H1 (cell line): ENCODE measurements at regions not wholly inside any gene's neighbourhood (a gene's known extent, or its start where the extent isn't known, plus 50 kb on each side); places are given as distances from the start of the nearest gene placed in this dataset.

Experiments
- CTCF ChIA-PET: fragments of 300-600 bp; sonication (Branson Sonifier 250); formaldehyde crosslinking; loops from one replicate; lab custom pipeline; 2021; ENCODE audit not compliant: partially characterized antibody; lab: Charles Lee
- POLR2A ChIA-PET: fragments of 300-600 bp; sonication (Branson Sonifier 250); formaldehyde crosslinking; loops from one replicate; lab custom pipeline; 2021; ENCODE audit warnings: inconsistent platforms; ENCODE audit not compliant: partially characterized antibody; lab: Charles Lee
- DNase-seq, 2 experiments: peaks; one replicate each; pipeline versions ENCODE4 v3.0.0 to v3.0.0-alpha.2; 2010 to 2022; ENCODE audit warnings: low spot score in 2 of 2, low read depth in 1 of 2, mixed read lengths in 1 of 2
- FAIRE-seq: peaks from 2 replicates; lab custom pipeline; 2011; peaks lifted over from hg19 to GRCh38; lab: Jason Lieb, UNC
- H2AFZ ChIP-seq: 2 replicates; pipeline ENCODE4 v1.8.1; 2012; ENCODE audit warnings: low read length, inconsistent platforms
- H2AK5ac ChIP-seq: 2 replicates; pipeline ENCODE4 v1.6.1; 2013; ENCODE audit warnings: low read depth, low read length
- H2BK120ac ChIP-seq: replicated peaks from 2 replicates; pipeline ENCODE3; 2013; ENCODE audit warnings: low read depth, low read length, inconsistent platforms
- H2BK12ac ChIP-seq: 2 replicates; pipeline ENCODE4 v1.6.1; 2013; ENCODE audit warnings: low read depth, low read length
- H2BK15ac ChIP-seq: 2 replicates; pipeline ENCODE4 v1.6.1; 2013; ENCODE audit warnings: low read length
- H2BK20ac ChIP-seq: 2 replicates; pipeline ENCODE4 v1.6.1; 2013; ENCODE audit warnings: low read length
- H2BK5ac ChIP-seq: 2 replicates; pipeline ENCODE4 v1.6.1; 2013; ENCODE audit warnings: low read depth, low read length
- H3K14ac ChIP-seq: 2 replicates; pipeline ENCODE4 v1.6.1; 2013; ENCODE audit warnings: inconsistent platforms; ENCODE audit not compliant: insufficient read length
- H3K18ac ChIP-seq: 2 replicates; pipeline ENCODE4 v1.6.1; 2013; ENCODE audit warnings: low read length; ENCODE audit errors: extremely low read depth
- H3K23ac ChIP-seq: 2 replicates; pipeline ENCODE4 v1.6.1; 2013; ENCODE audit warnings: inconsistent platforms; ENCODE audit not compliant: insufficient read length
- H3K23me2 ChIP-seq: 2 replicates; pipeline ENCODE4 v1.6.1; 2013; ENCODE audit warnings: low read depth, low read length
- H3K27ac ChIP-seq: 2 replicates; pipeline ENCODE4 v1.6.1; 2011; ENCODE audit warnings: low read depth, low read length, inconsistent platforms
- H3K27me3 ChIP-seq, 4 experiments: replicated peaks in 1 of 4; 1 replicate in 1 of 4; 2 replicates in 3 of 4; pipeline versions ENCODE4 v1.6.1 to v1.8.1; 2011 to 2013; ENCODE audit warnings: low read length in 3 of 4, mild to moderate bottlenecking in 3 of 4, inconsistent platforms in 2 of 4, mixed read lengths in 2 of 4, moderate library complexity in 1 of 4; ENCODE audit not compliant: control insufficient read depth in 3 of 4, insufficient read depth in 3 of 4; ENCODE audit errors: extremely low read depth in 1 of 4
- H3K36me3 ChIP-seq, 4 experiments: 2 replicates each; pipeline versions ENCODE4 v1.6.1 to v1.8.1; 2011 to 2013; ENCODE audit warnings: mild to moderate bottlenecking in 4 of 4, low read length in 3 of 4, moderate library complexity in 2 of 4, control low read depth in 1 of 4, inconsistent platforms in 1 of 4; ENCODE audit not compliant: insufficient read depth in 4 of 4, control insufficient read depth in 2 of 4
- H3K4ac ChIP-seq: replicated peaks from 2 replicates; pipeline ENCODE3; 2013; ENCODE audit warnings: low read length, low read depth, mixed read lengths, inconsistent platforms; ENCODE audit not compliant: insufficient read length
- H3K4me1 ChIP-seq, 4 experiments: replicated peaks in 1 of 4; 1 replicate in 1 of 4; 2 replicates in 3 of 4; pipeline versions ENCODE4 v1.6.1 to v1.8.1; 2011 to 2013; ENCODE audit warnings: low read length in 3 of 4, inconsistent platforms in 2 of 4, mixed read lengths in 1 of 4; ENCODE audit not compliant: insufficient read depth in 4 of 4, control insufficient read depth in 3 of 4
- H3K4me2 ChIP-seq, 2 experiments: 2 replicates each; pipeline versions ENCODE4 v1.6.1 to v1.8.1; 2011 to 2013; ENCODE audit warnings: low read depth in 2 of 2, low read length in 2 of 2, control low read depth in 1 of 2, inconsistent platforms in 1 of 2, mild to moderate bottlenecking in 1 of 2; ENCODE audit not compliant: insufficient read depth in 1 of 2
- H3K4me3 ChIP-seq, 4 experiments: fragments of 200-600, 300-600 bp in 1 of 4; sonication (generic), shearing (Covaris generic), sonication (Bioruptor Twin) in 1 of 4; 2 replicates each; pipeline versions ENCODE4 v1.5.1 to v1.8.1; 2011 to 2016; ENCODE audit warnings: low read length in 4 of 4, low read depth in 3 of 4, control low read depth in 2 of 4, inconsistent platforms in 2 of 4, mild to moderate bottlenecking in 2 of 4, mixed read lengths in 1 of 4, moderate library complexity in 1 of 4; ENCODE audit not compliant: insufficient read depth in 2 of 4; ENCODE audit errors: extremely low read depth in 1 of 4
- H3K56ac ChIP-seq: replicated peaks from 2 replicates; pipeline ENCODE3; 2013; ENCODE audit warnings: low read depth, mild to moderate bottlenecking, mixed read lengths, low read length, inconsistent platforms; ENCODE audit not compliant: insufficient read length
- H3K79me1 ChIP-seq: 2 replicates; pipeline ENCODE4 v1.6.1; 2013; ENCODE audit warnings: low read depth, low read length, control low read depth
- H3K79me2 ChIP-seq, 2 experiments: 2 replicates each; pipeline versions ENCODE4 v1.6.1 to v1.8.1; 2012 to 2013; ENCODE audit warnings: low read length in 2 of 2, mild to moderate bottlenecking in 2 of 2, inconsistent platforms in 1 of 2; ENCODE audit not compliant: insufficient read depth in 2 of 2, control insufficient read depth in 1 of 2
- H3K9ac ChIP-seq, 4 experiments: replicated peaks in 1 of 4; 1 replicate in 1 of 4; 2 replicates in 3 of 4; pipeline versions ENCODE4 v1.6.1 to v1.8.1; 2011 to 2013; ENCODE audit warnings: low read depth in 3 of 4, low read length in 3 of 4, control low read depth in 2 of 4, mild to moderate bottlenecking in 2 of 4, moderate library complexity in 2 of 4, inconsistent platforms in 1 of 4; ENCODE audit errors: extremely low read depth in 1 of 4
- H3K9me3 ChIP-seq, 2 experiments: 2 replicates each; pipeline versions ENCODE4 v1.6.1 to v1.8.1; 2012 to 2013; ENCODE audit warnings: mild to moderate bottlenecking in 2 of 2, moderate library complexity in 2 of 2, control low read depth in 1 of 2, inconsistent platforms in 1 of 2, low read depth in 1 of 2, low read length in 1 of 2, mixed read lengths in 1 of 2; ENCODE audit not compliant: insufficient read depth in 2 of 2
- H4K20me1 ChIP-seq, 2 experiments: replicated peaks in 1 of 2; 2 replicates each; pipeline versions ENCODE3 to v1.8.1; 2011 to 2013; ENCODE audit warnings: inconsistent platforms in 2 of 2, low read length in 2 of 2, mild to moderate bottlenecking in 1 of 2; ENCODE audit not compliant: insufficient read depth in 2 of 2, control insufficient read depth in 1 of 2
- H4K5ac ChIP-seq: 2 replicates; pipeline ENCODE4 v1.6.1; 2013; ENCODE audit warnings: low read length, low read depth, mixed read lengths, inconsistent platforms; ENCODE audit not compliant: insufficient read length
- H4K8ac ChIP-seq: 2 replicates; pipeline ENCODE4 v1.8.0; 2013; ENCODE audit warnings: mild to moderate bottlenecking, moderate library complexity, low read length, inconsistent platforms; ENCODE audit not compliant: insufficient read depth; ENCODE audit errors: extremely low read depth
- H4K91ac ChIP-seq: replicated peaks from 2 replicates; pipeline ENCODE3; 2013; ENCODE audit warnings: low read length, mixed read lengths, inconsistent platforms; ENCODE audit not compliant: insufficient read length
- ASH2L ChIP-seq: fragments of 200-600, 300-600 bp; sonication (generic); IDR thresholded peaks from one replicate; pipeline ENCODE4 v1.7.1; 2017; ENCODE audit warnings: low read length
- BCL11A ChIP-seq, 2 experiments: IDR thresholded peaks; one replicate each; pipeline ENCODE4 v1.6.1; 2011; ENCODE audit warnings: low read depth in 2 of 2, low read length in 2 of 2, mild to moderate bottlenecking in 2 of 2
- EGR1 ChIP-seq: IDR thresholded peaks from 2 replicates; pipeline ENCODE4 v1.6.1; 2011; ENCODE audit warnings: low read depth, low read length, borderline replicate concordance
- EZH2 ChIP-seq: fragments of 200-600 bp; sonication (generic); IDR thresholded peaks from 2 replicates; pipeline ENCODE4 v1.7.1; 2012; ENCODE audit warnings: low read depth, mild to moderate bottlenecking, moderate library complexity, low read length, inconsistent platforms; ENCODE audit not compliant: severe bottlenecking
- JUN ChIP-seq: IDR thresholded peaks from 2 replicates; pipeline ENCODE4 v1.6.1; 2011; ENCODE audit warnings: low read depth, mild to moderate bottlenecking, improper control_type of control experiment, low read length
- KDM4A ChIP-seq: IDR thresholded peaks from one replicate; pipeline ENCODE4 v1.7.1; 2012; ENCODE audit warnings: low read depth, mild to moderate bottlenecking, moderate library complexity, low read length, inconsistent platforms; ENCODE audit not compliant: severe bottlenecking
- POLR2AphosphoS5 ChIP-seq: IDR thresholded peaks from 2 replicates; pipeline ENCODE4 v1.6.1; 2011; ENCODE audit warnings: low read depth, low read length
- RNF2 ChIP-seq: fragments of 200-900, 300-1000 bp; sonication (generic); IDR thresholded peaks from 2 replicates; pipeline ENCODE4 v1.7.1; 2016; ENCODE audit warnings: borderline replicate concordance, low read depth, mild to moderate bottlenecking, antibody characterized with exemption, low read length; ENCODE audit not compliant: poor library complexity, severe bottlenecking; ENCODE audit errors: missing control alignments
- SUZ12 ChIP-seq: fragments of 200-600 bp; sonication (generic); IDR thresholded peaks from 2 replicates; pipeline ENCODE4 v1.6.1; 2012; ENCODE audit warnings: mild to moderate bottlenecking, inconsistent platforms, low read length, moderate library complexity, mixed read lengths
- TAF7 ChIP-seq: optimal IDR thresholded peaks from 2 replicates; pipeline ENCODE3; 2011; ENCODE audit warnings: low read depth, mild to moderate bottlenecking, inconsistent platforms, low read length, moderate library complexity, borderline replicate concordance
- TBP ChIP-seq: IDR thresholded peaks from 2 replicates; pipeline ENCODE4 v1.6.1; 2011; ENCODE audit warnings: low read depth, low read length, improper control_type of control experiment
- USF2 ChIP-seq: IDR thresholded peaks from 2 replicates; pipeline ENCODE4 v1.6.1; 2011; ENCODE audit warnings: low read length, improper control_type of control experiment
- ZNF274 ChIP-seq: IDR thresholded peaks from 2 replicates; pipeline ENCODE4 v1.7.0; 2012; ENCODE audit warnings: low read length, borderline replicate concordance; ENCODE audit errors: extremely low read depth
- WGBS, 2 experiments: shearing (Covaris generic) in 1 of 2; methylation state at CpG; one replicate each; pipeline versions ENCODE4 v1.1.6 to v1.1.7; 2013 to 2015; ENCODE audit warnings: low lambda C conversion rate in 2 of 2, mixed read lengths in 2 of 2, inconsistent platforms in 1 of 2, low coverage in 1 of 2, missing lambda C conversion rate in 1 of 2; ENCODE audit not compliant: insufficient replicate concordance in 2 of 2, insufficient coverage in 1 of 2, insufficient read length in 1 of 2; ENCODE audit errors: extremely low coverage in 1 of 2, missing lambda C conversion rate in 1 of 2; 5-methylcytosine and 5-hydroxymethylcytosine counted together

- Histone ChIP-seq H4K91ac (no peak overlapping the region), H3K27ac (no peak overlapping the region), H3K4me3 (no peak overlapping the region), H2BK5ac (no peak overlapping the region), H3K79me1 (no peaks in the 10 kb centered on the region), H3K23ac (no peak overlapping the region), H2AFZ (no peak overlapping the region), H2BK20ac (no peak overlapping the region), H4K8ac (no peak overlapping the region), H3K4ac (no peak overlapping the region), H2BK120ac (no peak overlapping the region), H3K56ac (no peak overlapping the region), H3K4me2 (no peak overlapping the region), H3K9ac (no peak overlapping the region), H2AK5ac (no peak overlapping the region), H3K23me2 (no peaks in the 10 kb centered on the region), H3K36me3 (no peaks in the 10 kb centered on the region), H2BK12ac (no peak overlapping the region), H3K79me2 (no peaks in the 10 kb centered on the region), H4K5ac (no peak overlapping the region), H3K18ac (no peak overlapping the region), H4K20me1 (no peaks in the 10 kb centered on the region), H3K14ac (no peak overlapping the region), H3K4me1 (peaks cover 0 to 4% (median 0%) of the 10 kb centered on the region in 4 experiments; a peak in 1 of 7 replicates), H2BK15ac (no peak overlapping the region), H3K27me3 (no peaks in the 10 kb centered on the region), H3K9me3 (peaks cover 3 to 7% of the 10 kb centered on the region in 2 experiments; a peak in 3 of 4 replicates)
- WGBS, 2 experiments, result 84% methylated on average over 5 of the region's 5 CpGs; no CpG with 5 or more reads in 1 of the 2 experiments
- ChIA-PET CTCF (interaction anchor here (0.5 to 1.9 kb wide), 3 partner anchors 17 to 270 kb away, joined by 3 to 5 read pairs (median 4); no protein-coding TSS in a partner anchor), POLR2A (no interaction called here)
- DNase-seq, result no peak
- FAIRE-seq, result no peak
- TF ChIP-seq ASH2L (no peak), SUZ12 (no peak), EGR1 (no peak), RNF2 (no peak), POLR2AphosphoS5 (no peak), TAF7 (no peak), KDM4A (no peak), EZH2 (no peak), USF2 (no peak), TBP (no peak), ZNF274 (no peak), BCL11A (IDR thresholded peaks at IDR 0.05; ENCODE audit: low read depth in 2 of 2, low read length in 2 of 2) (no peak), JUN (no peak)
Measured at GRCh38 chr16:55225972-55226542, 97.9 kb upstream of the IRX6 start.
